Stomach (tissue), 4 donors: ENCODE measurements at regions not wholly inside any gene's neighbourhood (a gene's known extent, or its start where the extent isn't known, plus 50 kb on each side); places are given as distances from the start of the nearest gene placed in this dataset.
"Not testable (repeated sequence)": the region's sequence is repeated elsewhere in the genome, so short reads cannot be mapped to it uniquely, and the experiment has no call there.

Source experiments
- CTCF ChIP-seq, 7 experiments: fragments of 450-650 bp in 4 of 7; fragments of 200-600 bp in 3 of 7; sonication (generic) in 3 of 7; IDR thresholded peaks; one replicate each; pipeline ENCODE4 v1.5.1; 2016 to 2019; ENCODE audit warnings: antibody characterized with exemption in 7 of 7, control low read depth in 2 of 7, mild to moderate bottlenecking in 1 of 7
- POLR2AphosphoS5 ChIP-seq, 3 donors: sonication (generic); formaldehyde crosslinking; IDR thresholded peaks; one replicate each; pipeline ENCODE4 v1.6.1; 2016; ENCODE audit warnings: antibody characterized with exemption in 3 of 3

- TF ChIP-seq POLR2AphosphoS5, CTCF (IDR thresholded peaks at IDR 0.05): not testable (repeated sequence)
These were observed 683.3 kb upstream of the MIR17HG start for GRCh38 chr13:90664200-90664599.
